ENCODE measurements at regions not wholly inside any gene's neighbourhood (a gene's known extent, or its start where the extent isn't known, plus 50 kb on each side); places are given as distances from the start of the nearest gene placed in this dataset.

DNA sequence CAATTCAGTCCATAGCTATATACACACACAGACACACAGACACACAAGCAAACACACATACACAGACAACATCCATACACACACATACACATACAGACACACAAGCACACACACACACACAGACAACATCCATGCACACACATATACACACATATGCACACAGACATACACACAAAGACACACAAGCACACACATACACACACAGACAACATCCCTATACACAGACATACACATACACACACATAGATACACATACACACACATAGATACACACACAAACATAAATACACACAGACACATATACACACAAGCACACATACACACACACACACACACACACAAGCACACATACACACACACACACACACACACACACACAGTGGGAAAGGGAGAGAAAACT is 254.8 kb downstream of the VRK1 start:
- Mint-ChIP-seq H3K27ac (ENCODE audit: unreplicated experiment) (no peak overlapping the region), H3K36me3 (ENCODE audit: low read depth, unreplicated experiment) (no peaks in the 10 kb centered on the region), H3K4me3 (ENCODE audit: unreplicated experiment) (no peak overlapping the region), H3K4me1 (ENCODE audit: unreplicated experiment) (no peaks in the 10 kb centered on the region), H3K27me3 (ENCODE audit: unreplicated experiment) (peaks cover 4% of the 10 kb centered on the region), H3K9me3 (ENCODE audit: unreplicated experiment) (no peaks in the 10 kb centered on the region)
- no peak for DNase-seq (ENCODE audit: low spot score)
- TF ChIP-seq, protein P1, sequence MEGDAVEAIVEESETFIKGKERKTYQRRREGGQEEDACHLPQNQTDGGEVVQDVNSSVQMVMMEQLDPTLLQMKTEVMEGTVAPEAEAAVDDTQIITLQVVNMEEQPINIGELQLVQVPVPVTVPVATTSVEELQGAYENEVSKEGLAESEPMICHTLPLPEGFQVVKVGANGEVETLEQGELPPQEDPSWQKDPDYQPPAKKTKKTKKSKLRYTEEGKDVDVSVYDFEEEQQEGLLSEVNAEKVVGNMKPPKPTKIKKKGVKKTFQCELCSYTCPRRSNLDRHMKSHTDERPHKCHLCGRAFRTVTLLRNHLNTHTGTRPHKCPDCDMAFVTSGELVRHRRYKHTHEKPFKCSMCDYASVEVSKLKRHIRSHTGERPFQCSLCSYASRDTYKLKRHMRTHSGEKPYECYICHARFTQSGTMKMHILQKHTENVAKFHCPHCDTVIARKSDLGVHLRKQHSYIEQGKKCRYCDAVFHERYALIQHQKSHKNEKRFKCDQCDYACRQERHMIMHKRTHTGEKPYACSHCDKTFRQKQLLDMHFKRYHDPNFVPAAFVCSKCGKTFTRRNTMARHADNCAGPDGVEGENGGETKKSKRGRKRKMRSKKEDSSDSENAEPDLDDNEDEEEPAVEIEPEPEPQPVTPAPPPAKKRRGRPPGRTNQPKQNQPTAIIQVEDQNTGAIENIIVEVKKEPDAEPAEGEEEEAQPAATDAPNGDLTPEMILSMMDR (IDR thresholded peaks at IDR 0.05; ENCODE audit: unreplicated experiment), result no peak

DNA sequence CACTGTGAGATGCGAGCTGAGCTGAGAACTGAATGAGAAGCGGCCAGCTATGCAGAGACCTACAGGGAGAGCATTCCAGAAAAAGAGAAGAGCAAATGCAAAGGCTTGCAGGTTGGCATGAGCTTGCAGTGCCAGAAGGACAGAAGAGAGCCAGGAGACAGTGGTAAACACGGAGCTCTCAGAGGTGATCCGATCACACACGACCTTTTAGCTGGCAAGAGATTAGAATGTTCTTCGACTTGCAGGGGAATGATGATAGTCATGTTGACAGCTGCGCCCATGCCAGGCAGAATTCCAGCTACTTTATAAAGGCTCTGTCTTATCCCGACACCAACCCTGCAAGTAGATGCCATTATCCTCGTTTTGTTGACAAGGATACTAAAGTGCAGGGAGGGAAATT is 256.8 kb downstream of the VRK1 start:
- TF ChIP-seq, protein P1 (IDR thresholded peaks at IDR 0.05; ENCODE audit: unreplicated experiment), result no peak
- Mint-ChIP-seq H3K4me1 (ENCODE audit: unreplicated experiment) (no peaks in the 10 kb centered on the region), H3K4me3 (ENCODE audit: unreplicated experiment) (no peak overlapping the region), H3K36me3 (ENCODE audit: low read depth, unreplicated experiment) (no peaks in the 10 kb centered on the region), H3K9me3 (ENCODE audit: unreplicated experiment) (no peaks in the 10 kb centered on the region), H3K27me3 (ENCODE audit: unreplicated experiment) (peaks cover 4% of the 10 kb centered on the region), H3K27ac (ENCODE audit: unreplicated experiment) (no peak overlapping the region)
- DNase-seq (ENCODE audit: low spot score), result no peak

DNA sequence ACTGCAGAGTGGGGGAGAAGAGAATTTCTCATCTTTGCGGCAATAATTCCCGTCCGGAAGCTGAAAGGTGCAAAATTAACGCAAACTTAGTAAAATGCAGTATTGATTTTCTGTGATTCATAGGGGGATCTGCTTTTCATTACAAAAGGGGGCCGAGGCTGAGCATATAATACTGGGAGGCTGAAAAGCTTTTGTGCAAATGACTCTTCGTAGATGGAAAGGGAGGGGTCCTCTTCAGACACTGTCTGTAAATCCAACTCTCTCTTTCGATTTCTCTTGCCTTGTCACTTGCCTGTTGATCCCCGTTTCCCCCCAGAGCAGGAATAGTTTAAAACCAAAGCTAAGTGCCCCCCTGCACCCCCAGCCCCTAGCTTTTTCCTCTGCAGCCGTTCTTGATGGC is 258.2 kb downstream of the VRK1 start:
- Mint-ChIP-seq H3K9me3 (ENCODE audit: unreplicated experiment) (no peaks in the 10 kb centered on the region), H3K4me1 (ENCODE audit: unreplicated experiment) (no peaks in the 10 kb centered on the region), H3K27ac (ENCODE audit: unreplicated experiment) (no peak overlapping the region), H3K4me3 (ENCODE audit: unreplicated experiment) (no peak overlapping the region), H3K27me3 (ENCODE audit: unreplicated experiment) (peaks cover 4% of the 10 kb centered on the region), H3K36me3 (ENCODE audit: low read depth, unreplicated experiment) (no peaks in the 10 kb centered on the region)
- TF ChIP-seq, protein P1 (IDR thresholded peaks at IDR 0.05; ENCODE audit: unreplicated experiment), result no peak
- no peak for DNase-seq (ENCODE audit: low spot score)

DNA sequence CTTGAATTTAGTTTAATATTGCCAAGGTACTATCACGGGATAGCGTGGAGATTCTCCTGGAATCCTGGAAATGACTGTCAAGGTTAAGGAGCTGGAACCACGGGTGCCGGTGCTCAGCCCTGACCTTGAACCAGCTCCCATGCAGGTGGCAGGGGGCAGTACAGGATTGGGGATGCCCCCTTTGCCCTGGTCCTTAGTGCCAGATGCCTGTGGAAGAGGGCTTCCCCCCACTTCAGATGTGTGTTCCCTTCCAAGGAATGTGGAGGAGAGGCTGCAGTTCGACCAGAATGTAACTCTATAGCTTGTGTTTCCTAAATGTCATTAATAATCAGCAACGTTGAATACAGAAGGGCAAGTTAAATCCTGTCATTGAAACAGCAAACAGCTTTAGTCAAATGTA is 258.9 kb downstream of the VRK1 start:
- Mint-ChIP-seq H3K4me1 (ENCODE audit: unreplicated experiment) (no peaks in the 10 kb centered on the region), H3K4me3 (ENCODE audit: unreplicated experiment) (no peak overlapping the region), H3K9me3 (ENCODE audit: unreplicated experiment) (no peaks in the 10 kb centered on the region), H3K27ac (ENCODE audit: unreplicated experiment) (no peak overlapping the region), H3K36me3 (ENCODE audit: low read depth, unreplicated experiment) (no peaks in the 10 kb centered on the region), H3K27me3 (ENCODE audit: unreplicated experiment) (peaks cover 4% of the 10 kb centered on the region)
- DNase-seq (ENCODE audit: low spot score), result no peak
- TF ChIP-seq, protein P1 (IDR thresholded peaks at IDR 0.05; ENCODE audit: unreplicated experiment), result no peak

DNA sequence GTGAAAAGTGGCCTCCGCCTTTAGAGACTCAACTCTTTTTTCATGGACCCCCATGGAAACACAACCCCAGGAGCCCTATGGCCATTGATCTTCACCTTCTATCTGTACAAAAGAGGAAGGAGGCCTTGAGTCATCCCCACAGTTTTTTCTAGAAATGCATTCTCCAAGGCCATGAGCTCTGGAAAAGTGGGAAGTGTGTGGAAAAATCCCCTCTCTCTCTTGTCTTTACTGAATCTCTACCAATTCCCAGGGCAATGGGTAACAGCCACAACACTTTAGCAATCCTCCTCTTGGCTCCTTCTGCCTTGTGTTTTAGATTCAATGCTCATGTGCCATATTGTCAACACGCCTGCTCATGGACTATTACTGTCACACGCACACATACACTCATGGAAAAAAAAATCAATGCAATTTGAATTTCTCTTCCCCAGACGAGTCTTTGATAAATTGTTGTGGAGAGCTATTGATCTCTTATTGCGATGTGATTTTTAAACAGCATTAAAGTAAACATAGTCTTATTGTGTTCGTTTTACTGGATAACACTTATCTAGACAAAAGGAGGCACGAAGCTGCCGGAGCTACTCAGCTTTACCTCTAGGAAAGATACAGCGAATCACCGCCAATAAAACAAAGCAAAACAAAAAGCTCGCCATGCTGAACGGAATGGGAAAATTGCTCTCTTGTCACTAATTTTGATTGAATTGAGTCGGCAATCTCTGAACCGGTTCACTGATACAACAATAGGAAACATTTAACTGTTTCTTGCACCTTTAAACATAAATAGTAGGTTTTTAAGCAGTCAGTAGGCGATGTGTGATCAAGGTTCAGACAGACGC is 260.3 kb downstream of the VRK1 start:
- TF ChIP-seq, protein P1 (IDR thresholded peaks at IDR 0.05; ENCODE audit: unreplicated experiment), result no peak
- Mint-ChIP-seq H3K9me3 (ENCODE audit: unreplicated experiment) (no peaks in the 10 kb centered on the region), H3K4me1 (ENCODE audit: unreplicated experiment) (no peaks in the 10 kb centered on the region), H3K4me3 (ENCODE audit: unreplicated experiment) (no peak overlapping the region), H3K36me3 (ENCODE audit: low read depth, unreplicated experiment) (no peaks in the 10 kb centered on the region), H3K27me3 (ENCODE audit: unreplicated experiment) (peaks cover 4% of the 10 kb centered on the region), H3K27ac (ENCODE audit: unreplicated experiment) (no peak overlapping the region)
- DNase-seq (ENCODE audit: low spot score), result no peak
